ENCODE measurements at regions not wholly inside any gene's neighbourhood (a gene's known extent, or its start where the extent isn't known, plus 50 kb on each side); places are given as distances from the start of the nearest gene placed in this dataset.

GRCh38 chrX:45632506-45632905 is 431.8 kb upstream of the DIPK2B start:
- TF ChIP-seq, protein P1, sequence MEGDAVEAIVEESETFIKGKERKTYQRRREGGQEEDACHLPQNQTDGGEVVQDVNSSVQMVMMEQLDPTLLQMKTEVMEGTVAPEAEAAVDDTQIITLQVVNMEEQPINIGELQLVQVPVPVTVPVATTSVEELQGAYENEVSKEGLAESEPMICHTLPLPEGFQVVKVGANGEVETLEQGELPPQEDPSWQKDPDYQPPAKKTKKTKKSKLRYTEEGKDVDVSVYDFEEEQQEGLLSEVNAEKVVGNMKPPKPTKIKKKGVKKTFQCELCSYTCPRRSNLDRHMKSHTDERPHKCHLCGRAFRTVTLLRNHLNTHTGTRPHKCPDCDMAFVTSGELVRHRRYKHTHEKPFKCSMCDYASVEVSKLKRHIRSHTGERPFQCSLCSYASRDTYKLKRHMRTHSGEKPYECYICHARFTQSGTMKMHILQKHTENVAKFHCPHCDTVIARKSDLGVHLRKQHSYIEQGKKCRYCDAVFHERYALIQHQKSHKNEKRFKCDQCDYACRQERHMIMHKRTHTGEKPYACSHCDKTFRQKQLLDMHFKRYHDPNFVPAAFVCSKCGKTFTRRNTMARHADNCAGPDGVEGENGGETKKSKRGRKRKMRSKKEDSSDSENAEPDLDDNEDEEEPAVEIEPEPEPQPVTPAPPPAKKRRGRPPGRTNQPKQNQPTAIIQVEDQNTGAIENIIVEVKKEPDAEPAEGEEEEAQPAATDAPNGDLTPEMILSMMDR (IDR thresholded peaks at IDR 0.05) = no peak
- TF ChIP-seq POLR2A (IDR thresholded peaks at IDR 0.05) = no peak
